Mucosa of rectum (tissue), 2 donors: ENCODE measurements at regions not wholly inside any gene's neighbourhood (a gene's known extent, or its start where the extent isn't known, plus 50 kb on each side); places are given as distances from the start of the nearest gene placed in this dataset.

Source experiments
- H3K27ac ChIP-seq, 2 donors: one replicate each; pipeline ENCODE4 v1.7.0; 2013; ENCODE audit warnings: inconsistent platforms in 2 of 2, low read depth in 2 of 2, low read length in 2 of 2
- H3K27me3 ChIP-seq, 2 donors: one replicate each; pipeline ENCODE4 v1.7.0; 2013; ENCODE audit warnings: low read length in 2 of 2; ENCODE audit not compliant: control insufficient read depth in 2 of 2, insufficient read depth in 2 of 2
- H3K36me3 ChIP-seq, 2 donors: one replicate each; pipeline ENCODE4 v1.7.0; 2013; ENCODE audit warnings: low read length in 2 of 2; ENCODE audit not compliant: control insufficient read depth in 2 of 2, insufficient read depth in 2 of 2
- H3K4me1 ChIP-seq, 2 donors: one replicate each; pipeline ENCODE4 v1.7.0; 2013; ENCODE audit warnings: low read length in 2 of 2, mild to moderate bottlenecking in 1 of 2; ENCODE audit not compliant: control insufficient read depth in 2 of 2, insufficient read depth in 2 of 2
- H3K4me3 ChIP-seq, 2 donors: one replicate each; pipeline ENCODE4 v1.7.0; 2013; ENCODE audit warnings: low read length in 2 of 2
- H3K9ac ChIP-seq, 2 donors: one replicate each; pipeline ENCODE4 v1.7.0; 2013; ENCODE audit warnings: low read length in 2 of 2, low read depth in 1 of 2, mild to moderate bottlenecking in 1 of 2
- H3K9me3 ChIP-seq, 2 donors: one replicate each; pipeline ENCODE4 v1.7.0; 2013; ENCODE audit warnings: low read length in 2 of 2; ENCODE audit not compliant: control insufficient read depth in 2 of 2
- donor health status: healthy.
- donor health status: Normal muscosa, but diverticular disease.

- H3K9ac ChIP-seq = no peak overlapping the region
- H3K36me3 ChIP-seq = no peaks in the 10 kb centered on the region
- no peaks in the 10 kb centered on the region for H3K4me1 ChIP-seq
- H3K9me3 ChIP-seq = no peaks in the 10 kb centered on the region
- no peaks in the 10 kb centered on the region for H3K27me3 ChIP-seq
- H3K27ac ChIP-seq = no peak overlapping the region
- H3K4me3 ChIP-seq = no peak overlapping the region
Observed at GRCh38 chr9:80794197-80794596, 895.1 kb downstream of the TLE1 start.

- H3K9me3 ChIP-seq = no peaks in the 10 kb centered on the region
- no peak overlapping the region for H3K4me3 ChIP-seq
- H3K4me1 ChIP-seq = no peaks in the 10 kb centered on the region
- H3K36me3 ChIP-seq = no peaks in the 10 kb centered on the region
- H3K27me3 ChIP-seq = no peaks in the 10 kb centered on the region
- H3K9ac ChIP-seq = no peak overlapping the region
- H3K27ac ChIP-seq = no peak overlapping the region
Observed at GRCh38 chr9:80793706-80794105, 895.6 kb downstream of the TLE1 start.

- Histone ChIP-seq H3K4me3 (no peak overlapping the region), H3K9me3 (no peaks in the 10 kb centered on the region), H3K9ac (no peak overlapping the region), H3K27ac (no peak overlapping the region), H3K27me3 (no peaks in the 10 kb centered on the region), H3K4me1 (no peaks in the 10 kb centered on the region), H3K36me3 (no peaks in the 10 kb centered on the region)
Observed at GRCh38 chr9:80792726-80793125, 896.6 kb downstream of the TLE1 start.

- H3K9me3 ChIP-seq = no peaks in the 10 kb centered on the region
- H3K4me3 ChIP-seq = no peak overlapping the region
- H3K36me3 ChIP-seq = no peaks in the 10 kb centered on the region
- no peaks in the 10 kb centered on the region for H3K27me3 ChIP-seq
- H3K27ac ChIP-seq = no peak overlapping the region
- H3K9ac ChIP-seq = no peak overlapping the region
- no peaks in the 10 kb centered on the region for H3K4me1 ChIP-seq
Observed at GRCh38 chr9:80791836-80792235, 897.5 kb downstream of the TLE1 start.

- H3K27me3 ChIP-seq = no peaks in the 10 kb centered on the region
- no peaks in the 10 kb centered on the region for H3K9me3 ChIP-seq
- H3K36me3 ChIP-seq = no peaks in the 10 kb centered on the region
- H3K4me3 ChIP-seq = no peak overlapping the region
- H3K27ac ChIP-seq = no peak overlapping the region
- no peak overlapping the region for H3K9ac ChIP-seq
- H3K4me1 ChIP-seq = no peaks in the 10 kb centered on the region
Observed at GRCh38 chr9:80790764-80791163, 898.6 kb downstream of the TLE1 start.

- no peaks in the 10 kb centered on the region for H3K36me3 ChIP-seq
- H3K27ac ChIP-seq = no peak overlapping the region
- no peak overlapping the region for H3K9ac ChIP-seq
- H3K4me1 ChIP-seq = no peaks in the 10 kb centered on the region
- no peak overlapping the region for H3K4me3 ChIP-seq
- H3K9me3 ChIP-seq = no peaks in the 10 kb centered on the region
- no peaks in the 10 kb centered on the region for H3K27me3 ChIP-seq
Observed at GRCh38 chr9:80789831-80790230, 899.5 kb downstream of the TLE1 start.

- Histone ChIP-seq H3K9ac (no peak overlapping the region), H3K9me3 (no peaks in the 10 kb centered on the region)
Observed at GRCh38 chr9:80787636-80788035, 901.7 kb downstream of the TLE1 start.

GRCh38 chr9:80784647-80785046, 904.7 kb downstream of the TLE1 start:
- Histone ChIP-seq H3K36me3 (no peaks in the 10 kb centered on the region), H3K27ac (no peak overlapping the region), H3K9me3 (no peaks in the 10 kb centered on the region), H3K4me3 (no peak overlapping the region), H3K4me1 (no peaks in the 10 kb centered on the region), H3K9ac (no peak overlapping the region), H3K27me3 (no peaks in the 10 kb centered on the region)

More at GRCh38 chr9:80787636-80788035, 901.7 kb downstream of the TLE1 start:
- Histone ChIP-seq H3K4me1 (no peaks in the 10 kb centered on the region), H3K4me3 (no peak overlapping the region), H3K27ac (no peak overlapping the region), H3K27me3 (no peaks in the 10 kb centered on the region), H3K36me3 (no peaks in the 10 kb centered on the region)

- Histone ChIP-seq H3K9me3 (no peaks in the 10 kb centered on the region), H3K4me1 (no peaks in the 10 kb centered on the region), H3K27me3 (no peaks in the 10 kb centered on the region), H3K9ac (no peak overlapping the region), H3K36me3 (no peaks in the 10 kb centered on the region), H3K4me3 (no peak overlapping the region), H3K27ac (no peak overlapping the region)
Observed at GRCh38 chr9:80775971-80776370, 913.4 kb downstream of the TLE1 start.

- Histone ChIP-seq H3K36me3 (no peaks in the 10 kb centered on the region), H3K4me1 (no peaks in the 10 kb centered on the region), H3K9ac (no peak overlapping the region), H3K27me3 (no peaks in the 10 kb centered on the region), H3K9me3 (no peaks in the 10 kb centered on the region), H3K4me3 (no peak overlapping the region), H3K27ac (no peak overlapping the region)
Observed at GRCh38 chr9:80775530-80775929, 913.8 kb downstream of the TLE1 start.
